Right renal pelvis (tissue), 4 donors: ENCODE measurements at regions not wholly inside any gene's neighbourhood (a gene's known extent, or its start where the extent isn't known, plus 50 kb on each side); places are given as distances from the start of the nearest gene placed in this dataset.
A peak's percentile ranks its signal among the peaks of the same experiment; 100 is the strongest.

Experiments
- DNase-seq, 4 donors: peaks; one replicate each; pipeline ENCODE4 v3.0.0-alpha.2; 2013; ENCODE audit warnings: low read depth in 4 of 4, low spot score in 3 of 4, missing footprints in 1 of 4

DNA sequence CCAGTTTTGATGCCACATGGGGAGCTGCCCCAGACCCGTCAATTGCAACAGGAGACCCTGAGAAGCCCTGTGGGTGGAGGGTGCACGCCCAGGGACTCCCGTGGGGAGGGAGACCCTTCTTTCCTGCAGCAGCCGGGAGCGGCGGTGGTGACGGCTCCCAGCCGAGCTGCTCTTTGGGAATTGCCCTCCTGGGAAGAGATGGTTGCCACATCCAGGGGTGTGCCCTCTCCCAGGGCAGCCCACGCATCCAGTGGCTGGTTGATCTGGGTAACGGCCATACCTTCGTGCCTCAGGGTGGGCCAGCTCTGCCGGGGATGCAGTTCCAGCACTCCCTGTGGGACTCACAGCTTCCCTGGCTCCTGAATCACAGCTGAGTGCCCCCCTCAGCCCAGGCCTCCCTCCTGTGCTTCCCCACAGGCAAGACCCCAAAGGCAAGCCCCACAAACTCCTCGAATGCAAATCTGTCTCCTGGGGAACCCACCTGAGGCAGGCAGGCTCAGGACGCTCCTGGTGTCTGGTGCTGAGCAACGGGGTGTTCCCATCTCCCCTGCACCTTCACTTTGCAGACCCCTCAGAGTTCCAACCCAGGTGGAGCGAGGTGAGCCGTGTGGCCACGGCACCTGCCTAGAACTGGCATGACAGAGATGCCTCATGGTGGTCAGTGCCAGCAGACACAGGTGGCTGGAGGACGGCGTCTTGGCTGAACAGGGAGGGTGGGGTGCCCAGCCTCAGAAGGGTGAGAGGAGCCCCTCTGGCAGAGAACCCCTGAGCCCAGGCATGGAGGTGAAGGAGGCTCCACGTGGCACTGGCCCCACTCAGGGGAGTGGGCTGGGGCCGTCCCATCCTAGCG lies 1027.4 kb downstream of the BRD1 start:
- DNase-seq = no peak

DNA sequence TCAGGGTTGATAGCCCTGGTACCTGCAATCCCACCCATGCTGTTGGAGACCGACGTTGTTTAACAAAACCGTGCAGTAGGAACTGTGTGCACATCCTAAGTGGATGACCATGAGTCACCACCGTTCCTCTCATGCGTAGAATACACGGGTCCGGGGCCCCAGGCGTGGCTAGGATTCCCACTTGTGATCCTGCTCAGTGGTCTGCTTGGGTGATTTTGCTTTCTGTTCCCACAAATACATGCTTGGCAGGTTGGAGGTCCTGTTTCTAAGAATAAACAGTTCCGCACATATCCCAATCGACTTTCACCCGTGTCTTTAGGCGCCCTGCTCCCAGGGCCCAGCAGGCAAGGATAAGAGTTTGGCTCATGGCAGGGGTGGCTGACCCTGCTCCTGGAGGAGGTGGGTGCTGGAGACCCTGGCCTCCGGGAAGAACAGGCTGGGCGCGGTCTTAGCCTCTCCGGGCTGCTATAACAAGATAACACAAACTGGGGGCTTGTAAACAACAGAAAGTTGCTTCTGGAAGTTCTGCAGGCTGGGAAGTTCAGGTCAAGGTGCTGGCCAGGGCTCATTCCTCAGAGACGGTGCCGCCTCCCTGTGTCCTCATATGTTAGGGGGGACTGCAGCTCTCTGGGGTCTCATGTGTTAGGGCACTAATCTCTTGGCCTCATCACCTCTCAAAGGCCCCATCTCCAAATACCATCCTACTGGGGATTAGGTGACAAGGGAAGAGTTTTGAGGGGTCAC lies 1028.3 kb downstream of the BRD1 start:
- DNase-seq = no peak

DNA sequence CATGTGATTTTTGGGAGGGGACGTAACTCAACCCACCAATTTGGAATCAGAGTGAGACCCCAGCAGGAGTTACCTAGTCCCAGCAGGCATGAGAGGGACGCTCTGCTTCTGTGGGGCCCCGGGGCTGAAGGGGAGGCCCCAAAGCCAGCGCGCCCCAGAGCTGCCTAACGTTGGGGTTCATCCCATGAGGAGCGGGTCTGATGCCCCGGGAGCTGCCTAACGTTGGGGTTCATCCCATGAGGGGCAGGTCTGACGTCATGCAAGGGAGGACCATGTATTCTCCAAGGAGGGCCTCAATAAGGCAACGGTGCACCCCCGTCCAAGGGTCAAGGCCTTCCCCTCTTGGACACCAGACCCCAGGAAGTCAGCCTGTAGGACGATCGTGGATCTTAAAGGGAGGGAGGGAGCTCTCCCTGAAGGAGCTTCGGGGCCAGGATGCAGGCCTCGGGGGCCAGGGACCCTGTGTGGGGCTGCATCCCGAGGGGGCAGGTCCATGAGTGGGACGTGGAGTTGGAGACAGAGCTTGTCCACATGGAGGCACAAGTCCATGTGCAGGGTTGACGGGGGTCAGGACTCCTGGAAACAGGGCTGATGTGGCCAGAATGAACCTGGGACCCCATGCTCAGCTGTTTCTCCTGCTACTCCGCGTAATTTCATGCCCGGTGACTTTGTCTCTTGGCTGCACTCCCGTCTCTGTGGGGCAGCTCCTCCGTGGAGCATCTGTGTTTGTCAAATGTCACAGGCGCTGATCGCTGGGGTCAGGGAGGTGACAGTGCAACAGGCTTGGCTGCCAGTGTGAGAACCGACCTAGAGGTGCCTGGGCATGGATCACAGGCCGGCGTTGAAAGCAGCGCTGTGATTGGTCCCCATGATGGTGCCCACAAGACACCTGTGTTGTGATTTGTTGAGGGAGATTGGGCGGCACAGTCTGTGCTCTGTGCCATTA lies 1029.1 kb downstream of the BRD1 start:
- DNase-seq = no peak

DNA sequence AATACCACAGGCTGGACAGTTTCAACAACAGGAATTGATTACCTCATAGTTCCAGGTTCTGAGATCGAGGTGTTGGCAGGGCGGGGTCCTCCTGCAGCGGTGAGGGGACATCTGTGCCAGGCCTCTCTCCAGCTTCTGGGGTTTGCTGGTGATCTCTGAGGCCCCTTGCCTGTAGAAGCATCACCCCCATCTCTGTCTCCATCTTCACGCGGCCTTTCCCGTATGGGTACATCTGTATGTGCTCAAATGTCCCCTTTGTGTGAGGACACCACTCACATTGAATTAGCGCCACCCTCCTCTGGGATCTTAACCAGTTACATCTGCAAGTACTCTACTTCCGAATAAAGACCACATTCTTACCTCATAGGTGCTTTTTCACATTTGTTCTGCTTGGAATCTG lies 1029.9 kb downstream of the BRD1 start:
- DNase-seq = no peak

DNA sequence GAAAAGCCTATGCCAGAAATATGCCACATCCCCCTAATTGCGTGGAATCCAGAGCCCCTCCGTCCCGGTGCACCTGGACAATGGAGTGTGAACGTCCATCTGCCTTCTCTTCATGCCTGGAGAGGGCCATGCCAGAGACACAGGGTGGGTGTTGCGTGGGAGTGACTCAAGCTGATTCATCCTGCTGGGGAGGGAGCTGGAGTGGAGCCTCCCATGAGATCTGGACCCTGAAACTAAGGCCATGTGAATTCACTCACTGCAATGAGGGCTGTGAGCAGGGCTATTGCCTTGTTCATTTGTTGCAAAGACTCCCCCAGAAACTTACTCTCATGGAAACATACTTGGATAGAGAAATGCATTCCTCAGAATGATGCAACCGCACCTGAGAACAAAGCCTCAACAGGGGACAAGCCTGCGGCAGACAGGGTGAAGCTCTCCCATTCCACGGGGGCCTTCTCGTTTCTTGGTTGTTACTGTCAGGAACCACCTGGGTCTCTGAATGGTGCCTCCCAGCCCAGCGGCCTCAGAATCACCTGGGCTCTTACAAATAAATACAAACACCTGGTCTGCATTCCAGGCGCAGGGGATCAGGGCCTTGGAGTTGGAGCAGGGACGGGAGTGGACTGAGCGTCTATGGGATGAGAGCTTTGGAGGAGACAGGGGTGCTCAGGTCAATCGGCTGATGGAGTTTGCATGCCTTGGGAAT lies 1031.2 kb downstream of the BRD1 start:
- DNase-seq = peak in 1 of 4 donors; percentile 23

DNA sequence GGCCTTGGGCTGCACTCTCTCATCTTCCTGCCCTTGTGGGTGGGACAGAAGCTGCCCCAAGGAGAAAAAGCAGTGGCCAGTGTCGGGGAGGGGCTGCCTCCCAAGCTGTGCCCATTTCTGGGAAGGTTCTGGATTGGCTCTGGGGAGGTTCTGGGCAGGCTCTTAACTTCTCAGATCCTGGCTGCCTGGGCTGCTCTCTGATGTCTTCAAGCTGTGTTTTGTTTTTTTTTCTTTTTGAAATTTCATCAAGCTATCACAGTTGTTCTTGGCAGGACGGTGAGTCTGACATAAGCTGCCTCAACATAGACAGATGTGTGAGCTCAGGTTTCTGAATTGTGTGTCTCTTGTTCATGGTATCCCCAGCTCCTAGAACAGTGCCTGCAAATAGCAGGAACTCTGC lies 1032.0 kb downstream of the BRD1 start:
- no peak for DNase-seq

DNA sequence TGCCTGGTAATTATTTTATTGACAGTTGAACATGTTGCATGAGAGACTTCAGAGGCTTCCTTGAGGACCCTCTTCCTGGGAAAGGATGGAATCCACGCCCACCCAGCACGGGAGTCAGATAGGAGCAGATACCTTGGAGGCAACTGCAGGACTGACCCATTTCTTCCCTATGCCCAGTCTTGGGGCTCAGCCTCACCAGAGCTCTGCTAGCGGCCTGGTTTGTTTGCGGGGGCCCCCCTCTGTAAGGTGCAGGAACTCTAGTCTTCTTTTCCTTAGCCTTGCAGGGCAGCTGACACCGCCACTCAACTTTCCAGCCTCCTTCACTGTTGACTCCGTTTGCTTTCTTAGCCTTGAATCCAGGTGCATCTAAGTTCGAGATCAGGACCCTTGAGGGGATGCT lies 1032.8 kb downstream of the BRD1 start:
- DNase-seq = no peak

DNA sequence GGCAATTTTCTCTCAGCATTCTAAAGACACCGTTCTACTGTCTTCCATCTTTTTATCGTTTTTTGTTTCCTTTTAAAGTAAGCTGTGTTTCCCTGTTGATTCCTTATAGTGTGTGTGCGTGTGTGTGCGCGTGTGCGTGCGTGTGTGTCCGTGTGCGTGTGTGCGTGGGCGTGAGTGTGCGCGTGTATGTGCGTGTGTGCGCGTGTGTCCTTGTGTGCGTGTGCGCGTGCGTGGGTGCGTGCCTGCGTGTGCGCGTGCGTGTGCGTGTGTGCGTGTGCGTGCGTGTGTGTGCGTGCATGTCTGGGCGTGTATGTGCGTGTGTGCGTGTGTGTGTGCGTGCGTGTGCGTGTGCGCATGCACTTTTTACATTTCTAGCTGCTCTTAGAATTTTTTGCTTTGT lies 1033.7 kb downstream of the BRD1 start:
- DNase-seq = no peak

DNA sequence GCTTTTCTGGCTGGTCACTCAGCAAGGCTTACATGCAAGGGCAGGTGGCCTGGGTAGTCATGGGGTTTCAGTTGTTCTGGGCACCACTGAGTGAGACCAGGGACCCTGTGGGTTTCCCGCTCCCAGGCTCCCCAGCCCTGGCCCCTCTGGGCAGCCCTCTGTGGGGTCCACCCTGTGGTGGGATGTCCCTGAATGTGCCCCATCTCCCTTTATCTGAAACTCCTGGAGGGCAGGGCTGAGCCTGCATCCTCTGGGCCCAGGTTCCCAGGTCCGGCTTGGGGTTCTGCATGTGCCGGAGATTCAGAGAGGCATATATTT lies 1041.0 kb downstream of the BRD1 start:
- DNase-seq = no peak

DNA sequence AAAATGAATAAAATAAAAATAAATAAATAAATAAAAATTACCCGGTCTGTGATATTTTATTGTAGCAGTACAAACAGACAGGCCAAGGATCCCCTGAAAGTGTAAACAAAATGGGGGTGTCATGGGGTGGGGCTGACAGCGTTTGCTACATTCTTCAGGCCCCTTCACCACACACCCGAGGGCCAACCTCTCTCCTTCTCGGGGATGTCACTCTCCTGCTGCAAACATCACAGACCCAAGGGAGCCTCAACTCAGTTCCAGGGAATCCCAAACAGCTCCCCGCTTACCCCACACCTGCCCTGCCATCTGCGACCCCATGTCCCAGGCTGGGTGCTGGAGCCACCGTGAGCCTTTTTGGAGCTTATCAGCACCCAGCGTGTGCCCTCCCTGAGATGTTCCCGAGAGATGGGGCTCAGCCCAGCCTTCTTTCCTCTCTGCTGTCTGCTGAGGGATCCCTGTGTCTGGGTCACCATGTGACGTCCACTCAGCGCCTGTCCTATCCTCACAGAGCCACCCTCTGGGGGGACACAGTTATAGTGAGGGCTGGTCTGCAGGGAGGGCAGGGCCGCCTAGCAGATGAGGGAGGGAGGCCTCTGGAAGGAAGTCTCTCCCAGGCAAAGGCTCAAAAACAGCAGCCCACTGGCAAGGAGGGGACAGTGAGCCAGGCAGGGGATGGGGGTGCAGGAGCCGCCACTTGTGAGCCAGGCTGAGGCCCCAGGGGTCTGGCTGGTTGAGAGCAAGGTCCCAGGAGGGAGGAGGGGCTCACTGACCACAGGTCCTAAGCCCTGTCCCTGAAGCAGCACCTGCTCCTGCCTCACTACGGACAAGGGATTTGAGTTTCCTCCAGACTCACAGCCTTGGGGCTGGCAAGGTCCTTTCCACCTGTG lies 1041.6 kb downstream of the BRD1 start:
- DNase-seq = no peak

DNA sequence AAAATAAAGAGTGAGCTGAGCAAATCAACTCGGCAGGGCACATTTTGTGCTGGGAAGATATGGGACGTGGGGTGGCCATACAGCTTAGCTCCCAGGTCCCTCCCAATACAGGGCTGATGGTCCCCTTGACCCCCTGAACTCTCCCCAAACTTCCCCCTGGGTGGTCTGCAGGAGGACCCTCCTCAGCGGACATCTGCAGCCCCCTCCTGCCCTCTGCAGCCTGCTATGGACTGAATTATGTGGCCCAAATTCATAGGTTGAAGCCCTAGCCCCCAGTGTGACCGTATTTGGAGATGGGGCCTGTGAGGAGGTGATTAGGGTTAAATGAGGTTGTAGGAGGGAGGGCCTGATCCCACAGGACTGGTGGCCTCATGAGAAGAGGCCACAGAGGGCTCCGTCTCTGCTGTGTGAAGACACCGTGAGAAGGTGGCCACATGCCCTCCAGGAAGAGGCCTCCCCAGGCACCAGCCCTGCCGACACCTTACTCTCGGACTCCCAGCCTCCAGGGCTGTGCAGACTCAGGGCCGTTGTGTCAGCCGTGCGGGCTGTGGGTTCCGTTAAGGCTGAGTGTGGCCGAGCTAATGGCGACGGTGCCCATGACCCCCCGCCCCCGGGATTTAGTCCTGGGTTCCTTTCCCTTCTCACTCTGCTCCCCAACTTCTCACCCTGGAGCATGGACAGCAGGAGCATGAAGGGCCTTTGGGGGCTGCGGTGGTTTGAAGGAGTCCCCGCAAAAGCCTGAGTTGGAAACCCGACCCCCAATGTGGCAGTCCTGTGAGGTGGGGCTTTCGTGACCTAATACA lies 1042.8 kb downstream of the BRD1 start:
- DNase-seq = no peak

DNA sequence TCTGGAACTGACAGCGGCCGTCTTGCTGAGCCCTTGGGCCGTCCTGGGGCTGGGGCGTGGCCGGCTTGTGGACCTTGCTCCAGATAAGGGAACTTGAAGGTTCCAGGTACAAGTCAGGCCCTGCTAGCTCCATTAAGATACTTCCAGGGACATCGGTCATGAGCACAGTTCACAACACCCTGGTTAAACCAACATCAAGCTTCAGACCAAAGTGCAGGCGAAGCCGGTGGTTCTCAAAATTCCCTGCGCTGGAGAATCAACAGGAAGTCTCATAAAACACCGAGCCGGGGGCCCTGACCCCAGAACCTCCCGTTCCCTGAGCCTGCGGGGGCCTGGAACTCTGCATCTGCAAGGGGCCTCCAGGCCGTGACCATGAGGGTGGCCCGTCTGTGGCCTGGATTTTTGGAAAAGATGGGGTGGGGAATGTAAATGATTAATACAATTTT lies 1043.8 kb downstream of the BRD1 start:
- no peak for DNase-seq

DNA sequence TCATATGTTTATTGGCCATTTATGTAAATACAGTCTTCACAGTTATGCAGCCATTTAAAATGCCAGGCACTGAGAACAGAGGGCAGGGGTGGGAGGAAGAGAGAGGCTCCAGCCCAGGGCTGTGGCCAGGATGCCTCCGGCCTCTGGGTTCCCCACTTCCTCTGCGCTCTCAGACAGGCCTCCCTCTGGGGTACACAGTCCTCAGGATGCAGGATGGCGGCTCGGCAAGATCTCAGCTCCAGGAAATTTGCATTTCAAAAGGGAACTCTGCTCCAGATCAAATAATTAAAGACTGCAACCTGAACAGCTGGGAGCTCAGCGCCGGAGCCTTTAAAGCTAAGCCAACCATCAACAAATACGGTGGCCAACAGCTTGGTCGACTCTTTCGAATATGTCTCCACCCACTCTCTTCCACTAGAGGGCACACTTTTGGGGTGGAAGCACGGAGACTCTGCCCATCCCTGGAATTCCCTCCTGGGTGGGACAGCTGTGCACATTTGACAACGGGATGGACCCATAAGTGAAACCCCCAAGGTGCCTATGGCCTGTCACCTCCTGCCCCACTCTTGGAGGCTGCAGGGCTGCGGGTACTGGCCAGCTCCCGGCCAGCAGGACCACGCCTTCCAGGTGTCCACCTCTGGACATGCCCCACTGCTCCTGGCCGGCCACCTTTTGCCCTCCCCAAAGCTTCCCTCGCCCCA lies 1044.7 kb downstream of the BRD1 start:
- no peak for DNase-seq

DNA sequence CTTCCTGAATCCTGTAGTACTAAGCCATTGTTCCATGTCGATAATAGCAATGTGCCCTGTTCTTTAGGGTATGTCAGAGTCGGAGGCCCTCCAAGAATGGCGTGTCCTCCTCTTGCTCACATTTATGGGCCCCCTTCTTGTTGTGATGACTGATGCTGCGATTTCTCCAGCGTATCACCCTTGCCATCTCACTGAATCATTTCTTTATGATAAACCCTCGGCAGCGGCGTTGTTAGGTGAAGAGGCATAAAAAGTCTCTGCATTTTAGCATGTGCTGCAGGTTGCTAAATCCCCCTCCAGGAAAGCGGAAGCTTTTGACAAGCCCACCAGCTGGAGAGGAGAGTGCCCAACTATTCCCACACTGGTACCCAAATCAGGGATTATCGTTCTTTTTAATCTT lies 1045.3 kb downstream of the BRD1 start:
- DNase-seq = no peak

DNA sequence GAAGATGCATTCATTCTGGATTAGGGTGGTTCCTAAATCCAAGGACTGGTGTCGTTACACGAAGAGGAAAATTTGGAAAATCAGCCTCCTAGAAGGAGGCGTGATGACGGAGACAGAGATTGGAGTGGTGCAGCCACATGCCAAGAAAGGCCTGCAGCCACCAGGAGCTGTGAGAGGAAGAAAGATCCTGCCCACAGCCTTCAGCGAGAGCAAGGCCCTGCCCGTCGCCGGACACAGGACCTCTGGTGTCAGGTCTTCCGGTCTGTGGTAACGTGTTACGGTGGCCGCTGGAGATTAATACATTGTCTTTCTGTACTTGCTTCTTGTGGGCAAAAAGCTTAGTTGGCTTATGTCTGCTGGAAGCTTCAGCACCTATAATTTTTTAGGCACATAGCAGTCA lies 1045.8 kb downstream of the BRD1 start:
- no peak for DNase-seq

DNA sequence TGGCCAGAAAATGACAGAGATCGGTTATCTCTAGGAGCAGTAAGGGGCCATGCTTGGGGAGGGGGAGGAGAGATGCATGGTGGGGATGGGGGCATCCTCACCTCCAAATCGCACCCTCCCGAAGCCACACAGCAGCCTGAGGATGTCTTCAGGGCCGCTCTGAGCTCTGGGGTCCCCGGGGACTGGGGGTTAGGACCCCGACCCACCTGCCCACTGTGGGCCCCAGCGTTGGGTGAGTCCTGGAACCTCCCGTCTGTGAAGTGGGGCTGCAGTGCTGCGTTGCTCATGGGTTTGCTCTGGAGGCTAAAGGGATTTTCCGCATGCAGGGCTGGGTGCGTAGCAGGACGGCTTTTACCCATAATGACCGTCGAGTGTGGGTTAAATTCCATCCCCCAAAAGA lies 1046.3 kb downstream of the BRD1 start:
- no peak for DNase-seq

DNA sequence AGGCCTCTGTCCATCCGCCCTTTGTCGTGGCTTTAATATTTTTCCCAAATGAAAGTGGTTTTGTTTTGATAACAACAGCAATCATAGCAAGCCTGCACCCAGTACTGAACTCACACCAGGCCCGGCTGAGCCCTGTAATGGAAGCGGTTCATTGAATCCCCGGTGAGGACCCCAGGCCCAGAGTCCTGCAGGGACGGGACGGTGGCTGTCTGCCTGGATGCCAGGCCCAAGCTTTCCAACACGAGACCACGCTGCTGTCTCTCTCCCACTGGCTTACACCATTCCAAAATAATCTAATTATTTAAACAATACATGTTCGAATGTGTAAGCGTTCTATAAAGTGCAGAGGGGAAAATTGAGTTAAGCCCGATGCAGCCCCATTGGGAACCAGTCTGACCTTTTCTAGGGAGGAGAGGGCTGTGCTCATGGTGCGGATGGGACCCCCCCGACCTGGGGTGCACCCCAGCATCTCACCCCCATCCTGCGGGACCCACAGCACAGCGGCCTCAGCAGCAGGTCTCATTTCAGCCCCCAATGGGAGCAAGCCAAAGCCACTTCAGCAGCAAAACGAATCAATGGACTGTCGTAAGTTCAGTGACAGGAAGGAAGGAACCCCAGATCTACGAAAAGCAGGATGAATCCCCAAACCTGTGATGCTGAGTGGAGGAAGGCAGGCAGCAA lies 1046.9 kb downstream of the BRD1 start:
- no peak for DNase-seq
